Osteoblast (primary cell): ENCODE measurements at regions not wholly inside any gene's neighbourhood (a gene's known extent, or its start where the extent isn't known, plus 50 kb on each side); places are given as distances from the start of the nearest gene placed in this dataset.

Source experiments
- DNase-seq: peaks from one replicate; pipeline ENCODE4 v3.0.0; 2011; ENCODE audit warnings: low spot score, mixed read lengths; ENCODE audit not compliant: insufficient read length; ENCODE audit errors: missing footprints
- H2AFZ ChIP-seq: 2 replicates; pipeline ENCODE4 v1.6.0; 2011; ENCODE audit warnings: mild to moderate bottlenecking, low read length
- H3K27ac ChIP-seq: 2 replicates; pipeline ENCODE4 v1.5.1; 2011; ENCODE audit warnings: mild to moderate bottlenecking, low read depth, low read length, moderate library complexity
- H3K27me3 ChIP-seq: 2 replicates; pipeline ENCODE4 v1.6.0; 2012; ENCODE audit warnings: mild to moderate bottlenecking, control low read depth, inconsistent platforms, low read length, moderate library complexity; ENCODE audit not compliant: insufficient read depth
- H3K36me3 ChIP-seq: 2 replicates; pipeline ENCODE4 v1.5.1; 2011; ENCODE audit warnings: mild to moderate bottlenecking, low read length, control low read depth, moderate library complexity; ENCODE audit not compliant: insufficient read depth
- H3K4me1 ChIP-seq: 2 replicates; pipeline ENCODE4 v1.5.1; 2011; ENCODE audit warnings: mild to moderate bottlenecking, low read length, control low read depth, moderate library complexity; ENCODE audit not compliant: insufficient read depth
- H3K4me2 ChIP-seq: 2 replicates; pipeline ENCODE4 v1.6.0; 2011; ENCODE audit warnings: mild to moderate bottlenecking, low read length; ENCODE audit not compliant: insufficient read depth
- H3K4me3 ChIP-seq: fragments of 200-600 bp; sonication (generic); 3 replicates; pipeline ENCODE4 v1.5.1; 2012; ENCODE audit warnings: mild to moderate bottlenecking, low read length, inconsistent platforms; ENCODE audit not compliant: insufficient read depth
- H3K79me2 ChIP-seq: 2 replicates; pipeline ENCODE4 v1.6.0; 2012; ENCODE audit warnings: mild to moderate bottlenecking, low read length, control low read depth, inconsistent platforms; ENCODE audit not compliant: insufficient read depth
- H3K9me3 ChIP-seq: 2 replicates; pipeline ENCODE4 v1.5.1; 2011; ENCODE audit warnings: low read depth, low read length, control low read depth
- H4K20me1 ChIP-seq: 2 replicates; pipeline ENCODE4 v1.6.0; 2012; ENCODE audit warnings: mild to moderate bottlenecking, low read length, control low read depth; ENCODE audit not compliant: insufficient read depth
- TF ChIP-seq, protein P1 (sequence below): IDR thresholded peaks from 2 replicates; pipeline ENCODE4 v1.5.1; 2011; ENCODE audit warnings: mild to moderate bottlenecking, low read depth, low read length, moderate library complexity; ENCODE audit errors: extremely low read depth

DNA sequence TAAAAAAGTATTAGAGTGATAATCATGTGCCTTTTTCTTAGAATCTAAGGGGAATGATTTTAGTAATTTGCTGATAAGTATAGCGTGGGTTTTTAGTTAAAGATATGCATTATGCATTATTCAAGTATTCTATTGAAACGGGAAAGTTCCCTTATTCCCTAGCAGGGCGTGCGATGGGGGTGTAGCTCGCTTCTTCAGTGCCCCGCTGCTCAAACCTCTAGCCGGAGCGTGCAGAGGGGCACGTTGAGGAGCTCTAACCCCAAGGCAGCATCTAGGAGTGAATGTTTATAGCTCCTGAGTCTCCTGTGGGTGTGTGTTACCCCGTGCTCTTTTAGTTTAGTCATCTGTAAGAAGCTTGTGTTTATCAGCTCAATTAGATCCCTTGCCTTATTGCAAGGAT lies 1339.5 kb upstream of the MAP3K7 start:
- no peaks in the 10 kb centered on the region for H3K79me2 ChIP-seq
- no peak overlapping the region for H3K4me2 ChIP-seq
- DNase-seq = no peak

DNA sequence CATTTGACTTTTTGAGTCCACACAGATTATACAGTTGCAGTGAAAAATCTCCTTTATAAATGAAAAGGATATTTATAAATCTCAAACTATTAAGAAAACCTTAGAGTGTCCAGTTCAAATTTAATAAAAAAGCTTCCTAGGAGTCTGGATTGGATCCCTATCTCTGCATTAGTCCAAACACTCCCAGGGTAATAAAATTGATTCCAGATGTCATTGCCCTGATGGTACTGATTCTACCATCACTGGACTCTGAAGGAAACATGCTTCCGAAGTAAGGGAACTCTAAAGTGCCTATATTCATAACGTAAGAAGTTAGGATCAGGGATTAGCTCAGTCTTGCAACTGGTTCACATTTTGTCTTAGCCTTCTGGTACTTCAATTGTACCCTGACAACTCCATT lies 1325.1 kb upstream of the MAP3K7 start:
- H3K4me3 ChIP-seq = no peak overlapping the region
- H3K27me3 ChIP-seq = no peaks in the 10 kb centered on the region
- H3K79me2 ChIP-seq = no peaks in the 10 kb centered on the region
- H3K4me2 ChIP-seq = no peak overlapping the region
- TF ChIP-seq, protein P1, sequence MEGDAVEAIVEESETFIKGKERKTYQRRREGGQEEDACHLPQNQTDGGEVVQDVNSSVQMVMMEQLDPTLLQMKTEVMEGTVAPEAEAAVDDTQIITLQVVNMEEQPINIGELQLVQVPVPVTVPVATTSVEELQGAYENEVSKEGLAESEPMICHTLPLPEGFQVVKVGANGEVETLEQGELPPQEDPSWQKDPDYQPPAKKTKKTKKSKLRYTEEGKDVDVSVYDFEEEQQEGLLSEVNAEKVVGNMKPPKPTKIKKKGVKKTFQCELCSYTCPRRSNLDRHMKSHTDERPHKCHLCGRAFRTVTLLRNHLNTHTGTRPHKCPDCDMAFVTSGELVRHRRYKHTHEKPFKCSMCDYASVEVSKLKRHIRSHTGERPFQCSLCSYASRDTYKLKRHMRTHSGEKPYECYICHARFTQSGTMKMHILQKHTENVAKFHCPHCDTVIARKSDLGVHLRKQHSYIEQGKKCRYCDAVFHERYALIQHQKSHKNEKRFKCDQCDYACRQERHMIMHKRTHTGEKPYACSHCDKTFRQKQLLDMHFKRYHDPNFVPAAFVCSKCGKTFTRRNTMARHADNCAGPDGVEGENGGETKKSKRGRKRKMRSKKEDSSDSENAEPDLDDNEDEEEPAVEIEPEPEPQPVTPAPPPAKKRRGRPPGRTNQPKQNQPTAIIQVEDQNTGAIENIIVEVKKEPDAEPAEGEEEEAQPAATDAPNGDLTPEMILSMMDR = no peak
- no peak overlapping the region for H3K27ac ChIP-seq
- H4K20me1 ChIP-seq = no peaks in the 10 kb centered on the region
- no peaks in the 10 kb centered on the region for H3K36me3 ChIP-seq
- no peak for DNase-seq
- no peak overlapping the region for H2AFZ ChIP-seq
- no peaks in the 10 kb centered on the region for H3K9me3 ChIP-seq
- no peaks in the 10 kb centered on the region for H3K4me1 ChIP-seq

More for the DNA sequence above, 1339.5 kb upstream of the MAP3K7 start:
- H3K27ac ChIP-seq = no peak overlapping the region
- H3K4me3 ChIP-seq = no peak overlapping the region
- H4K20me1 ChIP-seq = no peaks in the 10 kb centered on the region
- no peak overlapping the region for H2AFZ ChIP-seq
- H3K36me3 ChIP-seq = no peaks in the 10 kb centered on the region
- H3K27me3 ChIP-seq = no peaks in the 10 kb centered on the region
- H3K9me3 ChIP-seq = no peaks in the 10 kb centered on the region
- H3K4me1 ChIP-seq = no peaks in the 10 kb centered on the region
- TF ChIP-seq, protein P1 = no peak

DNA sequence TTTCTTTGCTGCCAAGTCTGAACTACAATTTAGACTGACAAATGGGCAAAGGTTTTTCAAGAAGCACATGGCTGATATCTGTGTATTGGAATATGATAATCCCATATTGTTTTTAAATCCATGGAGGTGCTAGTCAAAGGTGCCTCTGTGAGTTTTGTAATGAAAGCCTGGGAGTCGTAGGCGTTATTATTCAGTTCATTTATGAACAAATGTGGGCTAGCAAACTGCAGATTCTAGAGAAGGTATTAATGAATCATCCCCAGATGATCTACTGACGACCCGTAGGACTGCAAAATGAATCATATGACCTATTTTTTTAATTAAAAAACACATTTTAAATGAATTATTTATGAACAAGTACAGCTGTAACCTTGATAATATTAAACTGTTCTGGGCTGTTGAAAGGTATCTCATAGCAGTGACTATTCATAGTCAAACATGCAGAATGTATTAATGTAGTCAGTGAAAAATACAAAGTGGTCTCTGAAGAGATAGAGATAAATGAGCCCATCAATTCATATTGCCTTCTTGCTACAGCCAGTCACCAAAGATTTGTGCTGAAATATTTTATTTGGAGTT lies 1317.8 kb upstream of the MAP3K7 start:
- no peak overlapping the region for H2AFZ ChIP-seq
- TF ChIP-seq, protein P1 = no peak
- no peak overlapping the region for H3K27ac ChIP-seq
- no peaks in the 10 kb centered on the region for H3K9me3 ChIP-seq
- no peaks in the 10 kb centered on the region for H3K4me1 ChIP-seq
- no peaks in the 10 kb centered on the region for H3K79me2 ChIP-seq
- no peak overlapping the region for H3K4me2 ChIP-seq
- no peaks in the 10 kb centered on the region for H3K36me3 ChIP-seq
- no peak overlapping the region for H3K4me3 ChIP-seq
- H3K27me3 ChIP-seq = no peaks in the 10 kb centered on the region
- no peaks in the 10 kb centered on the region for H4K20me1 ChIP-seq
- DNase-seq = no peak

DNA sequence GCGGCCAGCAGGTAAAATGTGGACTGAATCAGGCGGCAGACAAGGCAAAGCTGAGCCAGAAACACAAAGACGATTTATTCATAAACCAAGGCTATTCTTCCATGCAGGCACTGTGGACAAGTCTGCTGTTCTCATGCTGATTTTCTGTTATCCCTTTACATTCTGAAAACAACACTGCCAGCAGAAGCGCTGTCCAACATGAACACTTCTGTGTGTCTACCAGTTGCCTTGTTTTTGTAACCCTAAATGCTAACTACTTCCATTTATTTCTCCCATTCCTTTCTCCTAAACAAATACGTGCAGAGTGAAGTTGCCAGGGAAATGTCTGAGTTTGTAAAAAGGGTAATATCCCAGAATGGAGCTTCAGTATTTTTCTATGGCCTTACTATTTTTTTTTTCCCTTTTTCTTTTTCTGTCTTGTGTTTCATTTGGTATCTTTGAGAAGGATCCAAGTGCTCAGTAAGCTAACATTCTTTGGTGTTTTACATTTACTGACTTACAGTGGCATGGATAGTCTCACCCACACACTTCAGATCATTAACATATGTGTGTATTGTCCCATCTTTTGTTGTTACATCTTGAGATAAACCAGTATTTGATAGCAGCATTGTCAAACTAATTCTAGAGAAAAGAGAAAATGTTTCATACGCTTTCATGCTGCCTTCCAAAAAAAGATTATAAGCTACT lies 1308.9 kb upstream of the MAP3K7 start:
- Histone ChIP-seq H3K4me3 (no peak overlapping the region), H3K27me3 (no peaks in the 10 kb centered on the region), H2AFZ (no peak overlapping the region), H3K79me2 (no peaks in the 10 kb centered on the region), H3K4me1 (no peaks in the 10 kb centered on the region), H3K27ac (no peak overlapping the region), H3K4me2 (no peak overlapping the region), H3K9me3 (no peaks in the 10 kb centered on the region), H3K36me3 (no peaks in the 10 kb centered on the region), H4K20me1 (no peaks in the 10 kb centered on the region)
- TF ChIP-seq, protein P1 = no peak
- DNase-seq = no peak
